Adrenal gland (tissue), 5 donors: ENCODE measurements at regions not wholly inside any gene's neighbourhood (a gene's known extent, or its start where the extent isn't known, plus 50 kb on each side); places are given as distances from the start of the nearest gene placed in this dataset.

ENCODE experiments used
- POLR2A ChIP-seq, 2 donors: fragments of 450-650 bp; IDR thresholded peaks; one replicate each; pipeline ENCODE4 v1.6.1; 2017; ENCODE audit warnings: antibody characterized with exemption in 2 of 2, mild to moderate bottlenecking in 2 of 2, moderate library complexity in 1 of 2
- TF ChIP-seq, protein P1 (sequence below), 6 experiments: fragments of 450-650 bp in 4 of 6; fragments of 200-600 bp in 2 of 6; sonication (generic) in 1 of 6; IDR thresholded peaks; 1 replicate in 5 of 6; 2 replicates in 1 of 6; pipeline versions ENCODE4 v1.5.1 to v1.8.0; 2016 to 2021; ENCODE audit warnings: antibody characterized with exemption in 6 of 6, mild to moderate bottlenecking in 2 of 6, moderate library complexity in 1 of 6
- donor health status: DM: no; HTN: no; CAD: no.

DNA sequence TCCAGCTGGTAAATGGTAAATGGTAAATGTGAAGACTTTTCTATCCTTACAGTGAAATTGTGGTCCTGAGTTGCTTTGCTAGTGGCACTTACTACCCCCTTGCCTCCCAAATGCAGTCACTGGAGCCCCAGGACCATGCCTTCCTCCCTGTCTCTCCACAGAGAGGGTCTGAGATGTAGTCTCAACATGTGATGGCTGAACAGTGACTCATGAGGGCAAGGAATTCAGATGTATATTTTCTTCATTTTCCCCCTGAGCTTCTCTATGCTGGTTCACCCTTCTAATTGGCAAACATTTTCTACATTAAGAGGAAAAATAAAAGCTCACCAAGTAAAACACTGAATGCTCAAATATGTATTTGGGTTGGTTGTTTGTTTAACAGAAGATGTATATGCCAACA lies 232.0 kb downstream of the SH3BP4 start:
- TF ChIP-seq, protein P1, sequence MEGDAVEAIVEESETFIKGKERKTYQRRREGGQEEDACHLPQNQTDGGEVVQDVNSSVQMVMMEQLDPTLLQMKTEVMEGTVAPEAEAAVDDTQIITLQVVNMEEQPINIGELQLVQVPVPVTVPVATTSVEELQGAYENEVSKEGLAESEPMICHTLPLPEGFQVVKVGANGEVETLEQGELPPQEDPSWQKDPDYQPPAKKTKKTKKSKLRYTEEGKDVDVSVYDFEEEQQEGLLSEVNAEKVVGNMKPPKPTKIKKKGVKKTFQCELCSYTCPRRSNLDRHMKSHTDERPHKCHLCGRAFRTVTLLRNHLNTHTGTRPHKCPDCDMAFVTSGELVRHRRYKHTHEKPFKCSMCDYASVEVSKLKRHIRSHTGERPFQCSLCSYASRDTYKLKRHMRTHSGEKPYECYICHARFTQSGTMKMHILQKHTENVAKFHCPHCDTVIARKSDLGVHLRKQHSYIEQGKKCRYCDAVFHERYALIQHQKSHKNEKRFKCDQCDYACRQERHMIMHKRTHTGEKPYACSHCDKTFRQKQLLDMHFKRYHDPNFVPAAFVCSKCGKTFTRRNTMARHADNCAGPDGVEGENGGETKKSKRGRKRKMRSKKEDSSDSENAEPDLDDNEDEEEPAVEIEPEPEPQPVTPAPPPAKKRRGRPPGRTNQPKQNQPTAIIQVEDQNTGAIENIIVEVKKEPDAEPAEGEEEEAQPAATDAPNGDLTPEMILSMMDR (IDR thresholded peaks at IDR 0.05): no peak
- TF ChIP-seq POLR2A (IDR thresholded peaks at IDR 0.05): no peak
